Fibroblast of pulmonary artery (primary cell): ENCODE measurements at regions not wholly inside any gene's neighbourhood (a gene's known extent, or its start where the extent isn't known, plus 50 kb on each side); places are given as distances from the start of the nearest gene placed in this dataset.
"Not testable (repeated sequence)": the region's sequence is repeated elsewhere in the genome, so short reads cannot be mapped to it uniquely, and the experiment has no call there.

Experiments used
- DNase-seq: peaks from one replicate; pipeline ENCODE4 v3.0.0-alpha.2; 2010; ENCODE audit warnings: low read depth
- H3K4me3 ChIP-seq: replicated peaks from 2 replicates; pipeline ENCODE4 v1.5.1; 2011; ENCODE audit warnings: low read depth, mild to moderate bottlenecking, control low read depth, low read length, moderate library complexity
- CTCF ChIP-seq: IDR thresholded peaks from 2 replicates; pipeline ENCODE4 v1.5.1; 2011; ENCODE audit warnings: mild to moderate bottlenecking, control low read depth, low read length, inconsistent platforms; ENCODE audit errors: missing control alignments

- DNase-seq: no peak
- H3K4me3 ChIP-seq: no peak overlapping the region
- no peak for TF ChIP-seq CTCF
Observed at GRCh38 chr15:77863491-77864105, 213.9 kb downstream of the TBC1D2B start.

- no peak overlapping the region for H3K4me3 ChIP-seq
- TF ChIP-seq CTCF: no peak
- DNase-seq: no peak
Observed at GRCh38 chr15:77862651-77863104, 214.8 kb downstream of the TBC1D2B start.

GRCh38 chr15:77861997-77862635 lies 215.4 kb downstream of the TBC1D2B start:
- not testable (repeated sequence) for H3K4me3 ChIP-seq, DNase-seq

- TF ChIP-seq CTCF: no peak
- DNase-seq: no peak
- H3K4me3 ChIP-seq: no peak overlapping the region
Observed at GRCh38 chr15:77860071-77860691, 217.3 kb downstream of the TBC1D2B start.

- no peak for DNase-seq
- no peak overlapping the region for H3K4me3 ChIP-seq
- TF ChIP-seq CTCF: no peak
Observed at GRCh38 chr15:77859491-77860060, 217.9 kb downstream of the TBC1D2B start.

- H3K4me3 ChIP-seq: no peak overlapping the region
- DNase-seq: no peak
- no peak for TF ChIP-seq CTCF
Observed at GRCh38 chr15:77858792-77859490, 218.6 kb downstream of the TBC1D2B start.

GRCh38 chr15:77857419-77857818 lies 220.1 kb downstream of the TBC1D2B start:
- TF ChIP-seq CTCF: no peak
- H3K4me3 ChIP-seq: no peak overlapping the region
- DNase-seq: no peak
